Dendritic cell treated with granulocyte-macrophage colony-stimulating factor and Interleukin-4, amounts not matched to agents 40 ng/mL and 50 ng/mL, for 4 days (primary cell): ENCODE measurements at regions not wholly inside any gene's neighbourhood (a gene's known extent, or its start where the extent isn't known, plus 50 kb on each side); places are given as distances from the start of the nearest gene placed in this dataset.

Experiments used
- H3K27ac Mint-ChIP-seq: one replicate; pipeline ENCODE4 v1.8.0; 2022; ENCODE audit warnings: mild to moderate bottlenecking, mixed read lengths
- H3K27me3 Mint-ChIP-seq: one replicate; pipeline ENCODE4 v1.8.0; 2022; ENCODE audit warnings: mild to moderate bottlenecking, mixed read lengths
- H3K36me3 Mint-ChIP-seq: one replicate; pipeline ENCODE4 v1.8.0; 2022; ENCODE audit warnings: low read depth, mixed read lengths
- H3K4me1 Mint-ChIP-seq: one replicate; pipeline ENCODE4 v1.8.0; 2022; ENCODE audit warnings: low read depth, mixed read lengths
- H3K4me3 Mint-ChIP-seq: one replicate; pipeline ENCODE4 v1.8.0; 2022; ENCODE audit warnings: mild to moderate bottlenecking, moderate library complexity, mixed read lengths
- H3K9me3 Mint-ChIP-seq: one replicate; pipeline ENCODE4 v1.8.0; 2022; ENCODE audit warnings: mixed read lengths
- intact Hi-C: fragments of 100-400 bp; cut with micrococcal nuclease; formaldehyde crosslinking; loops from one replicate; pipeline ENCODE4 v1.15.0; 2022

GRCh38 chr4:80145739-80146138 is 51.6 kb upstream of the PRDM8 start:
- intact Hi-C loops: no loop called here
- H3K4me3 Mint-ChIP-seq: no peak overlapping the region
- H3K9me3 Mint-ChIP-seq: no peaks in the 10 kb centered on the region
- H3K27me3 Mint-ChIP-seq: no peaks in the 10 kb centered on the region
- peaks cover 35% of the 10 kb centered on the region for H3K4me1 Mint-ChIP-seq
- no peak overlapping the region for H3K27ac Mint-ChIP-seq
- H3K36me3 Mint-ChIP-seq: no peaks in the 10 kb centered on the region

- Mint-ChIP-seq H3K36me3 (no peaks in the 10 kb centered on the region), H3K27ac (no peak overlapping the region), H3K4me1 (peaks cover 41% of the 10 kb centered on the region), H3K4me3 (no peak overlapping the region), H3K27me3 (no peaks in the 10 kb centered on the region), H3K9me3 (no peaks in the 10 kb centered on the region)
- intact Hi-C loops: loop anchor here (5.0 kb wide), 2 partner anchors 37 to 73 kb away; partner anchors contain the start of gene ANTXR2
Observed at GRCh38 chr4:80144676-80145470, 52.4 kb upstream of the PRDM8 start.

GRCh38 chr4:80143307-80143679 is 54.0 kb upstream of the PRDM8 start:
- Mint-ChIP-seq H3K27ac (no peak overlapping the region), H3K4me1 (peaks cover 54% of the 10 kb centered on the region), H3K4me3 (no peak overlapping the region), H3K9me3 (no peaks in the 10 kb centered on the region), H3K36me3 (no peaks in the 10 kb centered on the region), H3K27me3 (no peaks in the 10 kb centered on the region)
- intact Hi-C loops: loop anchor here (5.0 kb wide), 2 partner anchors 39 to 71 kb away; partner anchors contain the start of gene ANTXR2

- Mint-ChIP-seq H3K4me1 (peaks cover 54% of the 10 kb centered on the region), H3K27ac (no peak overlapping the region), H3K27me3 (no peaks in the 10 kb centered on the region), H3K36me3 (no peaks in the 10 kb centered on the region), H3K9me3 (no peaks in the 10 kb centered on the region), H3K4me3 (no peak overlapping the region)
- intact Hi-C loops: loop anchor here (5.0 kb wide), 2 partner anchors 40 to 70 kb away; partner anchors contain the start of gene ANTXR2
Observed at GRCh38 chr4:80142394-80143306, 54.7 kb upstream of the PRDM8 start.

- H3K36me3 Mint-ChIP-seq: no peaks in the 10 kb centered on the region
- intact Hi-C loops: loop anchor here (5.0 kb wide), 2 partner anchors 41 to 69 kb away; partner anchors contain the start of gene ANTXR2
- no peaks in the 10 kb centered on the region for H3K9me3 Mint-ChIP-seq
- H3K4me1 Mint-ChIP-seq: peaks cover 54% of the 10 kb centered on the region
- no peak overlapping the region for H3K4me3 Mint-ChIP-seq
- H3K27me3 Mint-ChIP-seq: no peaks in the 10 kb centered on the region
- H3K27ac Mint-ChIP-seq: no peak overlapping the region
Observed at GRCh38 chr4:80141543-80141942, 55.8 kb upstream of the PRDM8 start.

- Mint-ChIP-seq H3K36me3 (no peaks in the 10 kb centered on the region), H3K4me3 (no peak overlapping the region), H3K9me3 (no peaks in the 10 kb centered on the region), H3K27ac (peak overlapping the region; percentile 25), H3K4me1 (peaks cover 52% of the 10 kb centered on the region), H3K27me3 (no peaks in the 10 kb centered on the region)
- intact Hi-C loops: loop anchor here (5.0 kb wide), 2 partner anchors 42 to 68 kb away; partner anchors contain the start of gene ANTXR2
Observed at GRCh38 chr4:80140194-80140593, 57.1 kb upstream of the PRDM8 start.

- H3K36me3 Mint-ChIP-seq: no peaks in the 10 kb centered on the region
- H3K27me3 Mint-ChIP-seq: no peaks in the 10 kb centered on the region
- intact Hi-C loops: loop anchor here (5.0 kb wide), 2 partner anchors 43 to 67 kb away; partner anchors contain the start of gene ANTXR2
- peaks cover 47% of the 10 kb centered on the region for H3K4me1 Mint-ChIP-seq
- peak overlapping the region; percentile 25 for H3K27ac Mint-ChIP-seq
- no peaks in the 10 kb centered on the region for H3K9me3 Mint-ChIP-seq
- H3K4me3 Mint-ChIP-seq: no peak overlapping the region
Observed at GRCh38 chr4:80139671-80140070, 57.6 kb upstream of the PRDM8 start.

GRCh38 chr4:80138551-80139538 is 58.5 kb upstream of the PRDM8 start:
- H3K4me1 Mint-ChIP-seq: peaks cover 39% of the 10 kb centered on the region
- intact Hi-C loops: no loop called here
- no peaks in the 10 kb centered on the region for H3K36me3 Mint-ChIP-seq
- H3K4me3 Mint-ChIP-seq: no peak overlapping the region
- H3K27ac Mint-ChIP-seq: peak overlapping the region; percentile 6
- no peaks in the 10 kb centered on the region for H3K9me3 Mint-ChIP-seq
- H3K27me3 Mint-ChIP-seq: no peaks in the 10 kb centered on the region

GRCh38 chr4:80137631-80138030 is 59.7 kb upstream of the PRDM8 start:
- Mint-ChIP-seq H3K36me3 (no peaks in the 10 kb centered on the region), H3K27ac (no peak overlapping the region), H3K4me3 (no peak overlapping the region), H3K9me3 (no peaks in the 10 kb centered on the region), H3K4me1 (peaks cover 28% of the 10 kb centered on the region), H3K27me3 (no peaks in the 10 kb centered on the region)
- intact Hi-C loops: no loop called here

GRCh38 chr4:80136270-80136669 is 61.0 kb upstream of the PRDM8 start:
- no peaks in the 10 kb centered on the region for H3K36me3 Mint-ChIP-seq
- H3K4me1 Mint-ChIP-seq: peaks cover 20% of the 10 kb centered on the region
- intact Hi-C loops: no loop called here
- H3K9me3 Mint-ChIP-seq: no peaks in the 10 kb centered on the region
- H3K27me3 Mint-ChIP-seq: no peaks in the 10 kb centered on the region
- no peak overlapping the region for H3K4me3 Mint-ChIP-seq
- H3K27ac Mint-ChIP-seq: no peak overlapping the region

- Mint-ChIP-seq H3K27me3 (no peaks in the 10 kb centered on the region), H3K4me1 (peaks cover 20% of the 10 kb centered on the region), H3K9me3 (no peaks in the 10 kb centered on the region), H3K27ac (no peak overlapping the region), H3K36me3 (no peaks in the 10 kb centered on the region), H3K4me3 (no peak overlapping the region)
- intact Hi-C loops: no loop called here
Observed at GRCh38 chr4:80135702-80136058, 61.6 kb upstream of the PRDM8 start.

GRCh38 chr4:80134936-80135701 is 62.1 kb upstream of the ANTXR2 start:
- H3K4me1 Mint-ChIP-seq: peaks cover 16% of the 10 kb centered on the region
- no peak overlapping the region for H3K27ac Mint-ChIP-seq
- H3K36me3 Mint-ChIP-seq: no peaks in the 10 kb centered on the region
- no peaks in the 10 kb centered on the region for H3K27me3 Mint-ChIP-seq
- H3K4me3 Mint-ChIP-seq: no peak overlapping the region
- H3K9me3 Mint-ChIP-seq: no peaks in the 10 kb centered on the region
- intact Hi-C loops: no loop called here
